ENCODE measurements at regions not wholly inside any gene's neighbourhood (a gene's known extent, or its start where the extent isn't known, plus 50 kb on each side); places are given as distances from the start of the nearest gene placed in this dataset.

DNA sequence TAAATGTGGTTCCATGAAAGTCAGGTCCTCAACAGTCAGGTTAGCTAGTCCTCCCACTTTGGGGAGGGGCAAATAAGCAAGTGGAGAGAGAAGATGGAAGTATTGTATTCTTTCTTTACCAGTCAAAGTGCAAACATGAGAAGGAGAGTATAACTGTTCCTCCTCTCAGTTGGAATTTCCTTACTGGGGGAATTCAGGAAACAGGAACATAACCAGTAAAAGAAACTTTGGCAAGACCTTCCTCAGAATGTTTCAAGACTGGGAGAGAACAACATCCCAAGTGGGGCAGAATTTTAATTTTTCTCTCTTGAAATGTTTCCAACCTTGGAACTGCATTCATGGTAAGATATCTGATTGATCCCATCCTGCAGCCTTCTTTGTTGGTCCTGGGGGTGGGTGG is 552.4 kb upstream of the TNP1 start:
- intact Hi-C loops (cut with DNase I; ENCODE audit: low total_unique reads) = no loop called here
- no peaks in the 10 kb centered on the region for H3K27me3 ChIP-seq

DNA sequence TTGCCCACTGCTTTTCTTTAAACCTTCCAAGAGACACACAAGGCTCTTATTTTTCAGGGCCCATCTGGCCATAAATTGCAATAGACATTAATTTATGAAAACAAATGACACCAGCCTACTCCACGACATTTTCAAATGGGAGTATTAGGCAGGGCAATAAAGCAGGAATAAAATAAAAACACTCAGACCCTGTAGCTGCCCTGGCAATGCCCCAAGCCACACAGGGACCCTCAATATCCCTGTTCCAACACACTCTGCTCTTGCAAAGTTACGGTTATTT is 550.8 kb upstream of the TNP1 start:
- intact Hi-C loops (cut with DNase I; ENCODE audit: low total_unique reads) = no loop called here
- no peaks in the 10 kb centered on the region for H3K9me3 ChIP-seq
- 67 to 75% (median 70%) methylated on average over 2 of the region's 2 CpGs for WGBS, 5 donors
- H3K27me3 ChIP-seq = no peaks in the 10 kb centered on the region
- peaks cover 0 to 28% (median 13%) of the 10 kb centered on the region in 4 donors for H3K4me1 ChIP-seq
- no peaks in the 10 kb centered on the region for H3K36me3 ChIP-seq
- H3K27ac ChIP-seq = peak overlapping the region in 2 of 5 donors; percentile 9 to 12
- H3K4me3 ChIP-seq = no peak overlapping the region
- DNase-seq = no peak
- TF ChIP-seq EP300 (IDR thresholded peaks at IDR 0.05) (no peak), POLR2AphosphoS5 (IDR thresholded peaks at IDR 0.05) (no peak), POLR2A (IDR thresholded peaks at IDR 0.05) (no peak)
- TF ChIP-seq, protein P1, sequence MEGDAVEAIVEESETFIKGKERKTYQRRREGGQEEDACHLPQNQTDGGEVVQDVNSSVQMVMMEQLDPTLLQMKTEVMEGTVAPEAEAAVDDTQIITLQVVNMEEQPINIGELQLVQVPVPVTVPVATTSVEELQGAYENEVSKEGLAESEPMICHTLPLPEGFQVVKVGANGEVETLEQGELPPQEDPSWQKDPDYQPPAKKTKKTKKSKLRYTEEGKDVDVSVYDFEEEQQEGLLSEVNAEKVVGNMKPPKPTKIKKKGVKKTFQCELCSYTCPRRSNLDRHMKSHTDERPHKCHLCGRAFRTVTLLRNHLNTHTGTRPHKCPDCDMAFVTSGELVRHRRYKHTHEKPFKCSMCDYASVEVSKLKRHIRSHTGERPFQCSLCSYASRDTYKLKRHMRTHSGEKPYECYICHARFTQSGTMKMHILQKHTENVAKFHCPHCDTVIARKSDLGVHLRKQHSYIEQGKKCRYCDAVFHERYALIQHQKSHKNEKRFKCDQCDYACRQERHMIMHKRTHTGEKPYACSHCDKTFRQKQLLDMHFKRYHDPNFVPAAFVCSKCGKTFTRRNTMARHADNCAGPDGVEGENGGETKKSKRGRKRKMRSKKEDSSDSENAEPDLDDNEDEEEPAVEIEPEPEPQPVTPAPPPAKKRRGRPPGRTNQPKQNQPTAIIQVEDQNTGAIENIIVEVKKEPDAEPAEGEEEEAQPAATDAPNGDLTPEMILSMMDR (IDR thresholded peaks at IDR 0.05) = no peak

More for the DNA sequence above, 552.4 kb upstream of the TNP1 start:
- peaks cover 0 to 28% (median 13%) of the 10 kb centered on the region in 4 donors for H3K4me1 ChIP-seq
- no peaks in the 10 kb centered on the region for H3K9me3 ChIP-seq
- H3K27ac ChIP-seq = peak overlapping the region in 4 of 5 donors; percentile 45 to 78 (median 60)
- no peak overlapping the region for H3K4me3 ChIP-seq
- no peak for TF ChIP-seq POLR2A (IDR thresholded peaks at IDR 0.05)
- no peak for TF ChIP-seq POLR2AphosphoS5 (IDR thresholded peaks at IDR 0.05)
- no peak for TF ChIP-seq EP300 (IDR thresholded peaks at IDR 0.05)
- TF ChIP-seq, protein P1 (IDR thresholded peaks at IDR 0.05) = no peak
- no peaks in the 10 kb centered on the region for H3K36me3 ChIP-seq
- no peak for DNase-seq

DNA sequence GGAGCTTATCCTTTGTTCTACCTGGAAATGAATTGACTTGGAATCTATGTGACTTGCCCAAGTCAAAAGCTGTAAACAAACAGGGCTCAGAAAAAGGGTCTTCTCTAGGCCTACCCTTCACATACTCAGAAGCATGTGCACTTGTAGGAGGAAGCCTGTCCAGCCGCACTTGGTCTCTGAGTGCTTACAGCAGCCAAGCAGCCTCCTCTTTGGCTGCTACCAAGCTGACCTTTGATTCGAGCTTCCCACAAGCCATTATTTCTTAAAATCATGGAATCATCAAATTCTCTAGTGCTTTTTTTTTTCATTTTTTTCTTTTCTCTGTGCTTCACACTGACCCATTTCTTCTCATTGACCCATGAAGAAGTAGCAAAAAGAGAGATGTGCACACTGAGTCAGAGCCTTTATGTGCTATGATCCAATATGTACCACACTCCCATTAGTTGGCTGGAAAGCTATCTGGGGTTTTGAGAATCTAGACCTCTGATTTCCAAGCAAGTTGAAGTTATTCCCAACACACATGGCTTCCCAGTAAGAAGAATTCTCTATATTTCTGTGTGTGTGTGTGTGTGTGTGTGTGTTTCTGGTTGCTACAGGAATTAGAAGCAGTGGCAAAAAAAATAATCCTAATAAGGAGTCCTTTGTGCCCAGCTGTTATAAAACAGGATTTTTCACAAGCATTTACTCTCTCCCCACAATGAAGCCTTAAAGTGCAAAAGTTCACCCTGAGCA is 550.3 kb upstream of the TNP1 start:
- peaks cover 0 to 28% (median 13%) of the 10 kb centered on the region in 4 donors for H3K4me1 ChIP-seq
- no peaks in the 10 kb centered on the region for H3K9me3 ChIP-seq
- WGBS, 5 donors = 55 to 87% (median 74%) methylated on average over 2 of the region's 2 CpGs
- intact Hi-C loops (cut with DNase I; ENCODE audit: low total_unique reads) = no loop called here
- no peak for TF ChIP-seq EP300 (IDR thresholded peaks at IDR 0.05)
- TF ChIP-seq, protein P1 (IDR thresholded peaks at IDR 0.05) = no peak
- TF ChIP-seq POLR2A (IDR thresholded peaks at IDR 0.05) = no peak
- no peak for TF ChIP-seq POLR2AphosphoS5 (IDR thresholded peaks at IDR 0.05)
- no peaks in the 10 kb centered on the region for H3K36me3 ChIP-seq
- no peak overlapping the region for H3K4me3 ChIP-seq
- H3K27me3 ChIP-seq = no peaks in the 10 kb centered on the region
- H3K27ac ChIP-seq = peak overlapping the region in 2 of 5 donors; percentile 9 to 23
- DNase-seq = peak in 1 of 2 donors; percentile 71

DNA sequence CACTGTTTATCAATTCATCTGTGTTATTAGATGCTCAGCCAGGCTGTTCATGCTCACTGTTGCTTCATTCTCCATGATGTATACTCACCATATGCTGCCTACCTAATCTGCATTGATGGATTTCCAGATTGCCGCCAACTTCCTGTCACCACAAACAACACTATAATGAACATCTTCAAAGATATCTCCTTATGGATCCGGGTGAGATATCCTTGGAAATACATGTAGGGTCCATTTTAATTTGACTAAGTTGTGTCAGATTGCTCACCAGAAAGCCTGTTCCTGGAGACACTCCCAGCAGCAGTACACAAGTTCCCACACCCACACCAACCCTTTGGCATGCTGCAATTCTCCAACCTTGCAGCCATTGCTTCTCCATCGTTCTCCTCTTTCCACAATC is 547.5 kb upstream of the TNP1 start:
- H3K36me3 ChIP-seq = no peaks in the 10 kb centered on the region
- no peaks in the 10 kb centered on the region for H3K9me3 ChIP-seq
- intact Hi-C loops (cut with DNase I; ENCODE audit: low total_unique reads) = no loop called here
- H3K4me1 ChIP-seq = peaks cover 0 to 33% (median 18%) of the 10 kb centered on the region in 4 donors
- no peak overlapping the region for H3K27ac ChIP-seq
- DNase-seq = no peak
- no peak for TF ChIP-seq POLR2AphosphoS5 (IDR thresholded peaks at IDR 0.05)
- no peak for TF ChIP-seq EP300 (IDR thresholded peaks at IDR 0.05)
- no peak for TF ChIP-seq POLR2A (IDR thresholded peaks at IDR 0.05)
- TF ChIP-seq, protein P1 (IDR thresholded peaks at IDR 0.05) = no peak
- no peaks in the 10 kb centered on the region for H3K27me3 ChIP-seq
- WGBS, 5 donors = 79 to 88% (median 84%) methylated on average over 3 of the region's 3 CpGs
- H3K4me3 ChIP-seq = no peak overlapping the region
